ENCODE measurements at regions not wholly inside any gene's neighbourhood (a gene's known extent, or its start where the extent isn't known, plus 50 kb on each side); places are given as distances from the start of the nearest gene placed in this dataset.

DNA sequence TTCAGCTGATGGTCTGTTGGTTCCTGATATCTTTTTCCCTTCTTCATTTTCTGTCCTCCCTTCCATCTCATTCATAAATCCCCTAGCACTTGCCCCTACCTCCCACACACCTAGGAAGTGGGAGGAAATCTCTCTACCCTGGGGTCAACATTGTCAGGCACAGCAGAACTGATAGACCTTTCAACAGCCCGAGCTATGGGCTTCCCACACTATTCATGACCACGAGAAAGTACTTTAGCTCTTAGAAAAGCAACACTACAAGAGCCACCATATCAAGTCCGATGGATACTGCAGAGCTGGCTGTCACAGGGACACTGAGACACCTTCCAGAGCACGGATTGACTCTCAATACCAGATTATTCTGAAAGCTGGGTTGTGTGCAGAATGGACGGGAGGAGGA is 180.6 kb upstream of the NEBL start:
- Histone ChIP-seq H3K27me3 (ENCODE audit: control insufficient read depth, insufficient read depth, low read length) (no peaks in the 10 kb centered on the region), H3K4me1 (ENCODE audit: control insufficient read depth, insufficient read depth, low read length) (no peaks in the 10 kb centered on the region), H3K27ac (ENCODE audit: low read length) (no peak overlapping the region), H3K9me3 (ENCODE audit: control insufficient read depth, low read depth, low read length) (no peaks in the 10 kb centered on the region), H3K4me3 (ENCODE audit: low read length) (no peak overlapping the region), H3K36me3 (ENCODE audit: control insufficient read depth, insufficient read depth, low read length) (no peaks in the 10 kb centered on the region)
- no peak for DNase-seq
- WGBS (ENCODE audit: insufficient coverage, low lambda C conversion rate), result no CpG with 5 or more reads among the region's 5 CpGs

- Histone ChIP-seq H3K9me3 (ENCODE audit: control insufficient read depth, low read depth, low read length) (no peaks in the 10 kb centered on the region), H3K27ac (ENCODE audit: low read length) (no peak overlapping the region), H3K36me3 (ENCODE audit: control insufficient read depth, insufficient read depth, low read length) (no peaks in the 10 kb centered on the region), H3K4me1 (ENCODE audit: control insufficient read depth, insufficient read depth, low read length) (no peaks in the 10 kb centered on the region), H3K27me3 (ENCODE audit: control insufficient read depth, insufficient read depth, low read length) (no peaks in the 10 kb centered on the region), H3K4me3 (ENCODE audit: low read length) (no peak overlapping the region)
- no peak for DNase-seq
- 100% methylated on average over 1 of the region's 4 CpGs for WGBS (ENCODE audit: insufficient coverage, low lambda C conversion rate)
Observed at GRCh38 chr10:21076381-21076780, 179.3 kb upstream of the NEBL start.

DNA sequence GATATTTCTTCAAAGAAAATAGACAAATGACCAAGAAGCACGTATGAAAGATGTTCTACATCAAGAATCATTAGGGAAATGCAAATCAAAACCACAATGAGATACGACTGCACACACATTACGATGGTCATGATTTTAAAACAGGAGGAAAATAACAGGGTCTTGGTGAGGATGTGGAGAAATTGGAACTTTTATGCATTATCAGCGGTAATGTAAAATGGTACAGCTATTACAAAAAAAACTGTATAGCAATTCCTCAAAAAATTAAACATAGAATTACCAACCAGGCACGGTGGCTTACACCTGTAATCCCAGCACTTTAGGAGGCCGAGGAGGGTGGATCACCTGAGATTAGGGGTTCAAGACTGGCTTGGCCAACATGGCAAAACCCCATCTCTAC is 178.8 kb upstream of the NEBL start:
- 94% methylated on average over 2 of the region's 6 CpGs for WGBS (ENCODE audit: insufficient coverage, low lambda C conversion rate)
- H3K4me1 ChIP-seq (ENCODE audit: control insufficient read depth, insufficient read depth, low read length), result no peaks in the 10 kb centered on the region
- no peak overlapping the region for H3K4me3 ChIP-seq (ENCODE audit: low read length)
- no peak for DNase-seq
- H3K27me3 ChIP-seq (ENCODE audit: control insufficient read depth, insufficient read depth, low read length), result no peaks in the 10 kb centered on the region
- no peak overlapping the region for H3K27ac ChIP-seq (ENCODE audit: low read length)
- H3K36me3 ChIP-seq (ENCODE audit: control insufficient read depth, insufficient read depth, low read length), result no peaks in the 10 kb centered on the region
- H3K9me3 ChIP-seq (ENCODE audit: control insufficient read depth, low read depth, low read length), result no peaks in the 10 kb centered on the region

- DNase-seq, result no peak
- no peaks in the 10 kb centered on the region for H3K36me3 ChIP-seq (ENCODE audit: control insufficient read depth, insufficient read depth, low read length)
- no peaks in the 10 kb centered on the region for H3K4me1 ChIP-seq (ENCODE audit: control insufficient read depth, insufficient read depth, low read length)
Observed at GRCh38 chr10:21071001-21071673, 174.0 kb upstream of the NEBL start.

DNA sequence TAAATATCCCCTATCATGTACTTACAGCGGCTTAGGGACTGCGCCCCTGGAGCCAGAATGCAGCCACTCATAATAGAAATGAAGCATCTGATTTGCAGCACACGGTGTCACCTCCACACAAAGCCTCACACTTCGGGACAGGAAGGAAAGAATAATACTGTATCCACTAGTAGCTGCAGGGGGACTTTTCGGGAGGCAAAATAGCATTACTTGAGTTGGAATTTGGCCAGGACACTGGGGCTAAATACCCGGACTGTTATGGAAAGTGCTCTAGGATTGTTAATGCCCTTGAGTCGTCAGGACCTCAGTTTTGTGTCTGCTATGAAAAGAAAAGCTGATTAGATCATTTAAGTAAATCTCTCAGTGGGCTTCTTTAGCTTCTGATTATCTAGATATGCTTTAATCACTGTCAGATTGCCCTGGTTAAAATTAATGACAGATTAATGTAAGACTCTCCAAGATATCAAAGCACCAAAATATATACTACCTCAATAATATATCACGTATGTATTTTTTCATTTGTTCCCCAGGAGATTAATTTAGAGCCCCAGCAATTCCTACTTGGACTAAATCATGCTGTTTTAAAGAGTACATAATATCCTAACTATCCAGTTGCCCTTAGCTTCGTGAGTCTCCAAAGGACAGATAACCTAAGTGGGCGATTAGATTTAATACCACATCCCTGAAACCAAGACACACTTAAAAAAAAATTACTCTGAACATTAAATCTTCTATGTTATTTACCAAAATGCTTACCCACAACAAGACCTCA is 173.0 kb upstream of the NEBL start:
- no CpG with 5 or more reads among the region's 10 CpGs for WGBS (ENCODE audit: insufficient coverage, low lambda C conversion rate)
- H3K4me3 ChIP-seq (ENCODE audit: low read length), result no peak overlapping the region
- no peaks in the 10 kb centered on the region for H3K27me3 ChIP-seq (ENCODE audit: control insufficient read depth, insufficient read depth, low read length)
- no peak overlapping the region for H3K27ac ChIP-seq (ENCODE audit: low read length)
- no peaks in the 10 kb centered on the region for H3K36me3 ChIP-seq (ENCODE audit: control insufficient read depth, insufficient read depth, low read length)
- H3K9me3 ChIP-seq (ENCODE audit: control insufficient read depth, low read depth, low read length), result no peaks in the 10 kb centered on the region
- no peak for DNase-seq
- H3K4me1 ChIP-seq (ENCODE audit: control insufficient read depth, insufficient read depth, low read length), result no peaks in the 10 kb centered on the region

More at GRCh38 chr10:21071001-21071673, 174.0 kb upstream of the NEBL start:
- Histone ChIP-seq H3K4me3 (ENCODE audit: low read length) (no peak overlapping the region), H3K9me3 (ENCODE audit: control insufficient read depth, low read depth, low read length) (no peaks in the 10 kb centered on the region), H3K27ac (ENCODE audit: low read length) (no peak overlapping the region), H3K27me3 (ENCODE audit: control insufficient read depth, insufficient read depth, low read length) (no peaks in the 10 kb centered on the region)
- 68% methylated on average over 2 of the region's 3 CpGs for WGBS (ENCODE audit: insufficient coverage, low lambda C conversion rate)

- Histone ChIP-seq H3K27me3 (ENCODE audit: control insufficient read depth, insufficient read depth, low read length) (no peaks in the 10 kb centered on the region), H3K4me3 (ENCODE audit: low read length) (no peak overlapping the region), H3K4me1 (ENCODE audit: control insufficient read depth, insufficient read depth, low read length) (no peaks in the 10 kb centered on the region), H3K27ac (ENCODE audit: low read length) (no peak overlapping the region), H3K36me3 (ENCODE audit: control insufficient read depth, insufficient read depth, low read length) (no peaks in the 10 kb centered on the region), H3K9me3 (ENCODE audit: control insufficient read depth, low read depth, low read length) (no peaks in the 10 kb centered on the region)
- WGBS (ENCODE audit: insufficient coverage, low lambda C conversion rate), result 80% methylated on average over 1 of the region's 5 CpGs
- DNase-seq, result no peak
Observed at GRCh38 chr10:21069278-21069677, 172.2 kb upstream of the NEBL start.

GRCh38 chr10:21068026-21068656 is 171.0 kb upstream of the NEBL start:
- no peak overlapping the region for H3K27ac ChIP-seq (ENCODE audit: low read length)

DNA sequence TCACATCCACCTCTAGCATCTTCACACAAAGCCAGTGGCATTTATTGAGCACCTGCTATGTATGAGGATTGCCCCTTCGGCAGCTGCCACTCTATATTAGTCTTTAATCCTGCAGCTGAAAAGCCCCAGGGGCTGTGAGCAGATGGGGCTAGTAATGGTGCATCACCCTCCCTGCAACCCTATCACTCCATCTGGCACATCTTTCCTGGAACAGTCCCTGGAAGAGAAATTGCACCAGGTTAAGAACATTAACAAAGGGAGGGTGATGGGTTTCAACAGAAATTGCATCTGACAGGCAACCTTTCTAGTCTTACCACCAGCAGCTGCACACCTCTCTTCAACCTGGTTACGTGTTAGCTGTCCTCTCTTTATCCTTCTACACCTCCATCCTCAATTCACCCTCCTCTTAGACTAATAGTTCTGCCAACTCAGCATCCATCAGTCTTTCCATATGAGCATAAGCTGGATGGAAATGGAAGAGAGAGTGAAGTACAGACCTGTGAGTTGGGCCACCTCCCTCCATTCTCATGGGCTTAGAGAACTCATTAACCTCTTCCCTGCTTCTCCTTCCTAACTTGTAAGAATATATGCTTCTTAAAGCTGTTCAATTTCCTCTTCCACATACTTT is 168.6 kb upstream of the NEBL start:
- DNase-seq, result no peak
- no peak overlapping the region for H3K27ac ChIP-seq (ENCODE audit: low read length)
- H3K27me3 ChIP-seq (ENCODE audit: control insufficient read depth, insufficient read depth, low read length), result no peaks in the 10 kb centered on the region
- H3K4me1 ChIP-seq (ENCODE audit: control insufficient read depth, insufficient read depth, low read length), result no peaks in the 10 kb centered on the region
- no peaks in the 10 kb centered on the region for H3K9me3 ChIP-seq (ENCODE audit: control insufficient read depth, low read depth, low read length)
- H3K4me3 ChIP-seq (ENCODE audit: low read length), result no peak overlapping the region
- H3K36me3 ChIP-seq (ENCODE audit: control insufficient read depth, insufficient read depth, low read length), result no peaks in the 10 kb centered on the region
- WGBS (ENCODE audit: insufficient coverage, low lambda C conversion rate), result no CpG with 5 or more reads among the region's 2 CpGs

More at GRCh38 chr10:21068026-21068656, 171.0 kb upstream of the NEBL start:
- no peaks in the 10 kb centered on the region for H3K27me3 ChIP-seq (ENCODE audit: control insufficient read depth, insufficient read depth, low read length)
- WGBS (ENCODE audit: insufficient coverage, low lambda C conversion rate), result 80% methylated on average over 1 of the region's 3 CpGs
- no peak for DNase-seq
- no peak overlapping the region for H3K4me3 ChIP-seq (ENCODE audit: low read length)
- H3K4me1 ChIP-seq (ENCODE audit: control insufficient read depth, insufficient read depth, low read length), result no peaks in the 10 kb centered on the region
- H3K36me3 ChIP-seq (ENCODE audit: control insufficient read depth, insufficient read depth, low read length), result no peaks in the 10 kb centered on the region
- no peaks in the 10 kb centered on the region for H3K9me3 ChIP-seq (ENCODE audit: control insufficient read depth, low read depth, low read length)

- Histone ChIP-seq H3K4me1 (ENCODE audit: control insufficient read depth, insufficient read depth, low read length) (no peaks in the 10 kb centered on the region), H3K27me3 (ENCODE audit: control insufficient read depth, insufficient read depth, low read length) (no peaks in the 10 kb centered on the region), H3K36me3 (ENCODE audit: control insufficient read depth, insufficient read depth, low read length) (no peaks in the 10 kb centered on the region), H3K27ac (ENCODE audit: low read length) (no peak overlapping the region), H3K9me3 (ENCODE audit: control insufficient read depth, low read depth, low read length) (no peaks in the 10 kb centered on the region), H3K4me3 (ENCODE audit: low read length) (no peak overlapping the region)
- no peak for DNase-seq
- WGBS (ENCODE audit: insufficient coverage, low lambda C conversion rate), result 29% methylated on average over 2 of the region's 4 CpGs
Observed at GRCh38 chr10:21061982-21062381, 164.9 kb upstream of the NEBL start.

DNA sequence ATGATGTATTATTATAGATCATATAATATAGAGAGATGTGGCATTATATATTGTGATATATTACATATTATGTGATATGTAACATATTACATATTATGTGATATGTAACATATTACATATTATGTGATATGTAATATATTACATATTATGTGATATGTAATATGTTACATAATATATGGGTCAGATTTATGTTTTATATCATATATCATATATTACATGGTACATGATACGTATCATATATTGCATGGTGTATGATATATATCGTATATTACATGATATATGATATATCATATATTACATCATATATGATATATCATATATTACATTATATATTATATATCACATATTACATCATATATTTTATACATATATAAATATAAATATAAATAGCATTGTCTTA is 164.1 kb upstream of the NEBL start:
- H3K27me3 ChIP-seq (ENCODE audit: control insufficient read depth, insufficient read depth, low read length), result no peaks in the 10 kb centered on the region
- H3K36me3 ChIP-seq (ENCODE audit: control insufficient read depth, insufficient read depth, low read length), result no peaks in the 10 kb centered on the region
- H3K9me3 ChIP-seq (ENCODE audit: control insufficient read depth, low read depth, low read length), result no peaks in the 10 kb centered on the region
- no peaks in the 10 kb centered on the region for H3K4me1 ChIP-seq (ENCODE audit: control insufficient read depth, insufficient read depth, low read length)
- H3K27ac ChIP-seq (ENCODE audit: low read length), result no peak overlapping the region
- no peak for DNase-seq
- no CpG with 5 or more reads among the region's 2 CpGs for WGBS (ENCODE audit: insufficient coverage, low lambda C conversion rate)
- no peak overlapping the region for H3K4me3 ChIP-seq (ENCODE audit: low read length)

Data from large intestine (tissue), 3 donors.